ENCODE measurements at regions not wholly inside any gene's neighbourhood (a gene's known extent, or its start where the extent isn't known, plus 50 kb on each side); places are given as distances from the start of the nearest gene placed in this dataset.

- 58 to 78% methylated on average over 2 of the region's 2 CpGs for WGBS, 2 donors
- Histone ChIP-seq H3K9me3 (no peaks in the 10 kb centered on the region), H3K27ac (no peak overlapping the region), H3K27me3 (no peaks in the 10 kb centered on the region), H3K4me1 (no peaks in the 10 kb centered on the region), H3K4me3 (no peak overlapping the region), H3K36me3 (replicated peaks in 1 of 2; ENCODE audit: insufficient read depth in 1 of 2, low read depth in 2 of 2) (no peaks in the 10 kb centered on the region)
- no peak for TF ChIP-seq POLR2A (IDR thresholded peaks at IDR 0.05)
- intact Hi-C loops (cut with DNase I) = no loop called here
- DNase-seq (no peak), ATAC-seq (no peak)
Measured at GRCh38 chr9:17024129-17024528, 110.7 kb upstream of the CNTLN start.

- 60 to 64% methylated on average over 1 of the region's 1 CpG for WGBS, 2 donors
- Histone ChIP-seq H3K27me3 (no peaks in the 10 kb centered on the region), H3K36me3 (replicated peaks in 1 of 2; ENCODE audit: insufficient read depth in 1 of 2, low read depth in 2 of 2) (no peaks in the 10 kb centered on the region), H3K4me3 (no peak overlapping the region), H3K9me3 (no peaks in the 10 kb centered on the region), H3K4me1 (no peaks in the 10 kb centered on the region), H3K27ac (no peak overlapping the region)
- intact Hi-C loops (cut with DNase I) = no loop called here
- DNase-seq = no peak
- TF ChIP-seq CTCF (IDR thresholded peaks at IDR 0.05) = no peak
- no peak for TF ChIP-seq POLR2A (IDR thresholded peaks at IDR 0.05)
- no peak for ATAC-seq
Measured at GRCh38 chr9:17021387-17021970, 113.4 kb upstream of the CNTLN start.

GRCh38 chr9:17019398-17019797 is 115.4 kb upstream of the CNTLN start:
- H3K9me3 ChIP-seq = no peaks in the 10 kb centered on the region
- H3K36me3 ChIP-seq (replicated peaks in 1 of 2; ENCODE audit: insufficient read depth in 1 of 2, low read depth in 2 of 2) = no peaks in the 10 kb centered on the region
- H3K27me3 ChIP-seq = no peaks in the 10 kb centered on the region
- ATAC-seq (no peak), DNase-seq (no peak)
- H3K4me3 ChIP-seq = no peak overlapping the region
- no peaks in the 10 kb centered on the region for H3K4me1 ChIP-seq
- no peak overlapping the region for H3K27ac ChIP-seq
- intact Hi-C loops (cut with DNase I) = no loop called here
- no peak for TF ChIP-seq CTCF (IDR thresholded peaks at IDR 0.05)
- no peak for TF ChIP-seq POLR2A (IDR thresholded peaks at IDR 0.05)

GRCh38 chr9:17018540-17019196 is 116.2 kb upstream of the CNTLN start:
- TF ChIP-seq CTCF (IDR thresholded peaks at IDR 0.05) (no peak), POLR2A (IDR thresholded peaks at IDR 0.05) (no peak)
- Histone ChIP-seq H3K36me3 (replicated peaks in 1 of 2; ENCODE audit: insufficient read depth in 1 of 2, low read depth in 2 of 2) (no peaks in the 10 kb centered on the region), H3K27ac (no peak overlapping the region), H3K27me3 (no peaks in the 10 kb centered on the region), H3K9me3 (no peaks in the 10 kb centered on the region), H3K4me1 (no peaks in the 10 kb centered on the region), H3K4me3 (no peak overlapping the region)
- no peak for ATAC-seq
- DNase-seq = no peak
- intact Hi-C loops (cut with DNase I) = no loop called here
- 61 to 70% methylated on average over 3 of the region's 3 CpGs for WGBS, 2 donors

DNA sequence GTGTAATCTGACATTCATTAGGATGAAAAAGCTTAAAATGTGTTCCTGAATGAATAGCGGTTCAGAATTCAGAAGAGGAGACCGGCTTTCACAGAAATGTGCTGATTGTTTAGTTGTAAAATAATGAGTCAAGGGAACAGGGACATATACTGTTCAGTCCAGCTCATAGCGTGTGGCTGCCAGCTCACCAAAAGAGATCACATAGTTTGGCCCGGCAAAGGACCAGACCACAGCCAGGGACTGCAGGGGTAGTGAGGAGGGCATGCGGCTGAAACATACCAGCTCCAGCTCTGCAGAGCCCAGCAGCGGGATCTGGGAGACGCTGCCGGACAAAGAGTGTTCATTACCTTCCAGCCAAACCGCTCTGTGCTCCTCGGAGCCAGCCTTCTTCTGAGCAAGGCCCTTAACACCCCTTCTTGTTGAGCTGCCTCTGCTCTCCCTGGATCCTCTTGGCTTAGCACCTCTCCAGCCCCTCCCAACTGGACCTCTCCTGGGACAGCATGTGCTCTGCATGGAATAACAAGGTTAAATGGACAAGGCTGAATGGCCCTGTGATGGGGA is 116.8 kb upstream of the CNTLN start:
- Histone ChIP-seq H3K27me3 (no peaks in the 10 kb centered on the region), H3K4me3 (no peak overlapping the region), H3K27ac (no peak overlapping the region), H3K9me3 (no peaks in the 10 kb centered on the region), H3K4me1 (no peaks in the 10 kb centered on the region), H3K36me3 (replicated peaks in 1 of 2; ENCODE audit: insufficient read depth in 1 of 2, low read depth in 2 of 2) (no peaks in the 10 kb centered on the region)
- WGBS, 2 donors = 77 to 81% methylated on average over 10 of the region's 10 CpGs
- DNase-seq (no peak), ATAC-seq (no peak)
- intact Hi-C loops (cut with DNase I) = no loop called here
- TF ChIP-seq CTCF (IDR thresholded peaks at IDR 0.05) (no peak), POLR2A (IDR thresholded peaks at IDR 0.05) (no peak)
